Transverse colon (tissue), 4 donors: ENCODE measurements at regions not wholly inside any gene's neighbourhood (a gene's known extent, or its start where the extent isn't known, plus 50 kb on each side); places are given as distances from the start of the nearest gene placed in this dataset.
"Not testable (repeated sequence)": the region's sequence is repeated elsewhere in the genome, so short reads cannot be mapped to it uniquely, and the experiment has no call there.

Source experiments
- DNase-seq: peaks from one replicate; pipeline ENCODE4 v3.0.0-alpha.2; 2019
- H3K27ac ChIP-seq, 4 donors: fragments of 200-600 bp; sonication (generic); 2 replicates each; pipeline ENCODE4 v1.5.1; 2016 to 2018; ENCODE audit warnings: inconsistent platforms in 4 of 4
- H3K27me3 ChIP-seq: fragments of 200-600 bp; sonication (generic); 2 replicates; pipeline ENCODE4 v1.5.1; 2017; ENCODE audit warnings: inconsistent platforms
- H3K36me3 ChIP-seq, 4 donors: fragments of 200-600 bp; sonication (generic); 2 replicates each; pipeline ENCODE4 v1.5.1; 2017 to 2019; ENCODE audit warnings: inconsistent platforms in 4 of 4
- H3K4me1 ChIP-seq, 4 donors: fragments of 200-600 bp; sonication (generic); 2 replicates each; pipeline ENCODE4 v1.5.1; 2017 to 2020; ENCODE audit warnings: inconsistent platforms in 4 of 4
- H3K4me3 ChIP-seq, 4 donors: fragments of 200-600 bp; sonication (generic); 1 replicate in 1 of 4; 2 replicates in 3 of 4; pipeline versions ENCODE4 v1.5.1 to v1.6.1; 2017 to 2019; ENCODE audit warnings: inconsistent platforms in 4 of 4
- H3K9me3 ChIP-seq, 2 donors: fragments of 200-600 bp; sonication (generic); 2 replicates each; pipeline ENCODE4 v1.5.1; 2017 to 2019; ENCODE audit warnings: inconsistent platforms in 2 of 2
- CTCF ChIP-seq, 5 experiments: fragments of 200-600 bp in 3 of 5; fragments of 450-650 bp in 2 of 5; sonication (generic) in 3 of 5; IDR thresholded peaks; 1 replicate in 2 of 5; 2 replicates in 3 of 5; pipeline ENCODE4 v1.5.1; 2016 to 2017; ENCODE audit warnings: antibody characterized with exemption in 5 of 5, inconsistent platforms in 3 of 5, mild to moderate bottlenecking in 2 of 5, moderate library complexity in 1 of 5
- EP300 ChIP-seq: sonication (generic); formaldehyde crosslinking; IDR thresholded peaks from one replicate; pipeline ENCODE4 v1.6.1; 2017; ENCODE audit warnings: antibody characterized with exemption, low read depth
- POLR2A ChIP-seq: fragments of 450-650 bp; IDR thresholded peaks from one replicate; pipeline ENCODE4 v1.6.1; 2016; ENCODE audit warnings: antibody characterized with exemption, mild to moderate bottlenecking, moderate library complexity
- POLR2AphosphoS5 ChIP-seq, 3 donors: sonication (generic); formaldehyde crosslinking; IDR thresholded peaks; one replicate each; pipeline ENCODE4 v1.6.1; 2016; ENCODE audit warnings: antibody characterized with exemption in 3 of 3
- WGBS, 2 donors: methylation state at CpG; one replicate each; pipeline ENCODE4 v1.1.5; 2018; ENCODE audit warnings: low coverage in 1 of 2; 5-methylcytosine and 5-hydroxymethylcytosine counted together
- in situ Hi-C, 4 donors: fragments of 200-750 bp; cut with MboI; loops; one replicate each; pipeline versions ENCODE4 v1.15.0 to v1.15.1; 2017; ENCODE audit warnings: low sequenced_read_pairs in 3 of 4, low pct_ligation_motif_present in 1 of 4, low pct_unique_long_range_greater_than_20kb in 1 of 4
- intact Hi-C: fragments of 100-400 bp; cut with DNase I; formaldehyde crosslinking; loops from one replicate; pipeline ENCODE4 v1.15.1; 2023; ENCODE audit warnings: low total_unique reads

- TF ChIP-seq POLR2A (no peak), EP300 (no peak), POLR2AphosphoS5 (IDR thresholded peaks at IDR 0.05) (no peak), CTCF (IDR thresholded peaks at IDR 0.05) (no peak)
- DNase-seq = no peak
- in situ Hi-C loops (no loop called here), intact Hi-C loops (no loop called here)
- H3K27me3 ChIP-seq = no peaks in the 10 kb centered on the region
- no peak overlapping the region for H3K27ac ChIP-seq
- H3K4me3 ChIP-seq = no peak overlapping the region
- WGBS, 2 donors = 67 to 73% methylated on average over 3 of the region's 3 CpGs
- no peaks in the 10 kb centered on the region for H3K36me3 ChIP-seq
- H3K4me1 ChIP-seq = no peaks in the 10 kb centered on the region
- H3K9me3 ChIP-seq = no peaks in the 10 kb centered on the region
Measured at GRCh38 chr4:33989820-33990443, 2254.4 kb downstream of the ARAP2 start.

DNA sequence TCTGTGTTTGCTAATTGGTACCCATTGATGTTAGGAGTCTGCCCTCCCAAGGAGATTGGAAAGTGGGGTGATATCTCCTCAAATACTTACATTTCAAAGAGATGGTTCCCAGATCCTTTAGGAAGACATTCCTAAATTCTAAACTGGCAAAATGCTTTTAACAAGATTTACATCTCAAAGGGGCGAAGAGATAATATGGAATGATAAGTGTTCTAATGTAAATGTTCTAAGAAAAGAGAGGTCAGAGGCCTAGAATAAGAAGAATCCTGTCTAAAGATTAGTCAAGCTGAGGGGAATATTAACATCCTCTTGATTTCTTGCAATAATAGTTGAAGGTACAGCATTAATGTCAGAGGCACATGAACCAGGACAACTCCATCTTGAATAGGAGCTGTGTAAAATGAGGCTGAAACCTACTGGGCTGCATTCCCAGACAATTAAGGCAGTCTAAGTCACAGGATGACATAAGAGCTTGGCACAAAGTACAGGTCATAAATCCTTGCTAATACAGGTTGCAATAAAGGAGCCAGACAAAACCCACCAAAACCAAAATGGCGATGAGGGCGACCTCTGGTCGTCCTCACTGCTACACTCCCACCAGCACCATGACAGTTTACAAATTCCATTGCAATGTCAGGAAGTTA, 2248.1 kb downstream of the ARAP2 start:
- in situ Hi-C loops (no loop called here), intact Hi-C loops (no loop called here)
- no peak for DNase-seq

GRCh38 chr4:33998291-33998690, 2246.0 kb downstream of the ARAP2 start:
- H3K4me3 ChIP-seq = no peak overlapping the region
- no peaks in the 10 kb centered on the region for H3K9me3 ChIP-seq
- no peaks in the 10 kb centered on the region for H3K36me3 ChIP-seq
- in situ Hi-C loops (no loop called here), intact Hi-C loops (no loop called here)
- no peak for TF ChIP-seq POLR2AphosphoS5 (IDR thresholded peaks at IDR 0.05)
- no peak for TF ChIP-seq EP300
- TF ChIP-seq CTCF (IDR thresholded peaks at IDR 0.05) = no peak
- TF ChIP-seq POLR2A = no peak
- 59 to 63% methylated on average over 3 of the region's 3 CpGs for WGBS, 2 donors
- DNase-seq = no peak
- H3K27me3 ChIP-seq = no peaks in the 10 kb centered on the region
- H3K27ac ChIP-seq = no peak overlapping the region
- H3K4me1 ChIP-seq = no peaks in the 10 kb centered on the region

More for the DNA sequence above, 2248.1 kb downstream of the ARAP2 start:
- H3K4me3 ChIP-seq = no peak overlapping the region
- no peak for TF ChIP-seq POLR2A
- no peak for TF ChIP-seq EP300
- TF ChIP-seq CTCF (IDR thresholded peaks at IDR 0.05) = no peak
- no peak for TF ChIP-seq POLR2AphosphoS5 (IDR thresholded peaks at IDR 0.05)
- 84 to 87% methylated on average over 1 to 4 of the region's 4 CpGs for WGBS, 2 donors
- no peak overlapping the region for H3K27ac ChIP-seq
- H3K4me1 ChIP-seq = no peaks in the 10 kb centered on the region
- H3K27me3 ChIP-seq = no peaks in the 10 kb centered on the region
- H3K36me3 ChIP-seq = no peaks in the 10 kb centered on the region
- no peaks in the 10 kb centered on the region for H3K9me3 ChIP-seq

DNA sequence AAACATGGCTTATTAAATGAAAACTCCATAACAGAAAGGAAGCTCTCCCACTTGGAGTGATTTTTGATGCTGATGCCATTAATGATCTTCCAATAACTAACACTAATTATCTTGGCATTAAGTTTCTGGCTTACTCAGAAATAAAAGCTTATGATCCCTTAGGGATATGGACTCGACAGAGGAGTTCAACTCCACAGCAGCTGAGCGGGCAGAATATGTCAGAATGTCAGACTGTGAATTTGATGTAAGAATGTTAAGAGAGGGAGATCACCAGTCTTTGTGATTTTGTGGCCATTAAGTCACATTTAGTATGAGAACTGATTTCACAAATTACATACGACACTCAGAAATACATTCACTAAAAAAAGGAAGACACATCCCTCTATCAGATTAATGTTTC, 2244.0 kb downstream of the ARAP2 start:
- Histone ChIP-seq H3K36me3 (no peaks in the 10 kb centered on the region), H3K27ac (no peak overlapping the region), H3K9me3 (no peaks in the 10 kb centered on the region), H3K4me1 (no peaks in the 10 kb centered on the region), H3K27me3 (no peaks in the 10 kb centered on the region), H3K4me3 (no peak overlapping the region)
- TF ChIP-seq EP300 (no peak), POLR2A (no peak), POLR2AphosphoS5 (IDR thresholded peaks at IDR 0.05) (no peak), CTCF (IDR thresholded peaks at IDR 0.05) (no peak)
- 78% methylated on average over 3 of the region's 3 CpGs for WGBS, 2 donors
- DNase-seq = no peak
- intact Hi-C loops = no loop called here
- in situ Hi-C loops = no loop called here

GRCh38 chr4:34006540-34006939, 2237.8 kb downstream of the ARAP2 start:
- intact Hi-C loops, H3K4me3 ChIP-seq, H3K4me1 ChIP-seq, H3K9me3 ChIP-seq, H3K27ac ChIP-seq, DNase-seq, in situ Hi-C loops, H3K27me3 ChIP-seq, H3K36me3 ChIP-seq: not testable (repeated sequence)
- WGBS, 2 donors = 67 to 77% methylated on average over 1 of the region's 1 CpG
